ENCODE measurements at regions not wholly inside any gene's neighbourhood (a gene's known extent, or its start where the extent isn't known, plus 50 kb on each side); places are given as distances from the start of the nearest gene placed in this dataset.

DNA sequence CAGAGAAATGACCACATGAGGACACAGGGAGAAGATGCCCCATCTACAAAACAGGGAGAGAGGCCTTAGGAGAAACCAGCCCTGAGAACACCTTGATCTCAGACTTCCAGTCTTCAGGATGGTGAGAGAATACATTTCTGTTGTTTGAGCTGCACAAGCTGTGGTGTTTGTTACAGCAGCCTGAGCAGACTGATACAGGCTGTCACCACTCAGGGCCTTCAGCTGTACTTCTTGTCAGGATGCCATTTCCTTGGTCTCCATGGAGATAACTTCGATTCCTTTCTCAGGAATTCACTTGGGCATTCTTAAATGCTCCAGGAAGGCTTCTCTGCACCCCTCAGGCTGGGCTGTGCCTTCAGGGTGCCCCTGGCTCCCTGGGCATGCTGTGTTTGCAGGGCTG lies 85.7 kb upstream of the IGFBP3 start:
- H3K9me3 ChIP-seq: peaks cover 0 to 20% (median 0%) of the 10 kb centered on the region in 4 donors
- WGBS, 2 donors: 44 to 63% methylated on average over 1 of the region's 1 CpG
- no peaks in the 10 kb centered on the region for H3K4me1 ChIP-seq
- H3K4me3 ChIP-seq: no peak overlapping the region
- H3K27ac ChIP-seq: no peak overlapping the region
- H3K27me3 ChIP-seq: no peaks in the 10 kb centered on the region
- TF ChIP-seq POLR2A (IDR thresholded peaks at IDR 0.05): no peak
- no peak for DNase-seq (ENCODE audit: low spot score in 2 of 2)
- no peaks in the 10 kb centered on the region for H3K36me3 ChIP-seq

DNA sequence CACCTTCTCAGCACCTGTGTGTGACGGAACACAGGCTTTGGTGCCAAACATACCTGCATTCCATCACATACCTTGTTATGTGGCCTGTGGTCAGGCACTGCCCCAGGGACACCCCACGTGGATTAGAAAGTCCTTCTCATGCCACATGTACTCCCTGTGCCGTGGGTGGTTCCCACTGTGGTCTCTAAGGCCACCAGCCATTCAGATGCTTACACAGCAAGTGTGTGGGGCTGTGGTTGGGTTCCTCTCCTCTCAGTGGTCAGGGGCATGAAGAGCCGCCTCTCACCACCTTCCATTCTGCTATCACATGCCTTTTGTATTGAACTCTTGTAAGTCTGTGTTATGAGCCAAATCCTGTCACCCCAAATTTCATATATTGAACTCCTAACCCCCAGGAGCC lies 85.1 kb upstream of the IGFBP3 start:
- Histone ChIP-seq H3K27ac (no peak overlapping the region), H3K9me3 (peaks cover 0 to 20% (median 0%) of the 10 kb centered on the region in 4 donors), H3K36me3 (no peaks in the 10 kb centered on the region), H3K27me3 (no peaks in the 10 kb centered on the region), H3K4me3 (no peak overlapping the region), H3K4me1 (no peaks in the 10 kb centered on the region)
- 83 to 95% methylated on average over 3 to 4 of the region's 4 CpGs for WGBS, 2 donors
- DNase-seq (ENCODE audit: low spot score in 2 of 2): no peak
- TF ChIP-seq, protein P1, sequence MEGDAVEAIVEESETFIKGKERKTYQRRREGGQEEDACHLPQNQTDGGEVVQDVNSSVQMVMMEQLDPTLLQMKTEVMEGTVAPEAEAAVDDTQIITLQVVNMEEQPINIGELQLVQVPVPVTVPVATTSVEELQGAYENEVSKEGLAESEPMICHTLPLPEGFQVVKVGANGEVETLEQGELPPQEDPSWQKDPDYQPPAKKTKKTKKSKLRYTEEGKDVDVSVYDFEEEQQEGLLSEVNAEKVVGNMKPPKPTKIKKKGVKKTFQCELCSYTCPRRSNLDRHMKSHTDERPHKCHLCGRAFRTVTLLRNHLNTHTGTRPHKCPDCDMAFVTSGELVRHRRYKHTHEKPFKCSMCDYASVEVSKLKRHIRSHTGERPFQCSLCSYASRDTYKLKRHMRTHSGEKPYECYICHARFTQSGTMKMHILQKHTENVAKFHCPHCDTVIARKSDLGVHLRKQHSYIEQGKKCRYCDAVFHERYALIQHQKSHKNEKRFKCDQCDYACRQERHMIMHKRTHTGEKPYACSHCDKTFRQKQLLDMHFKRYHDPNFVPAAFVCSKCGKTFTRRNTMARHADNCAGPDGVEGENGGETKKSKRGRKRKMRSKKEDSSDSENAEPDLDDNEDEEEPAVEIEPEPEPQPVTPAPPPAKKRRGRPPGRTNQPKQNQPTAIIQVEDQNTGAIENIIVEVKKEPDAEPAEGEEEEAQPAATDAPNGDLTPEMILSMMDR (IDR thresholded peaks at IDR 0.05): no peak
- TF ChIP-seq EP300 (IDR thresholded peaks at IDR 0.05) (no peak), POLR2A (IDR thresholded peaks at IDR 0.05) (no peak)

DNA sequence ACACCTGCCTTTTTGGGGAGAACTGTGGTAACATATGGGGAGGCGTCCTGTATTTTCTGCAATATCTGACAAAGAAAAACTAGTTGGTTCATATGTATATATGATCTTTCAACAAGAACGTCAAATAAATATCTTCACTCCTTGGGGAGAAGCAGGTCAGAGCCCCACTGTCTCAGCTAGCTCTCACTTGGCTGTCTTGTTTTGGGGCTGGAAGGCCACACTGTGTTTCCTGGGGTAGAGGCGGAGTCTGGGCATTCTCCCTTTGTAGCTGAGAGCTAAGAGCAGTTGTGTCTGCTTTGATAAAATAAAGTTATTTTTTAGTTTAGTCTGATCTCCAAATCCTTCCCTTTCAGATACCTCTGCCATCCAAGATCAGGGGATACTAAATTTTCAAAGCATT lies 83.9 kb upstream of the IGFBP3 start:
- H3K36me3 ChIP-seq: no peaks in the 10 kb centered on the region
- no peak overlapping the region for H3K27ac ChIP-seq
- no peaks in the 10 kb centered on the region for H3K27me3 ChIP-seq
- WGBS, 2 donors: 81 to 85% methylated on average over 3 of the region's 3 CpGs
- no peak for DNase-seq (ENCODE audit: low spot score in 2 of 2)
- TF ChIP-seq POLR2A (IDR thresholded peaks at IDR 0.05) (no peak), EP300 (IDR thresholded peaks at IDR 0.05) (no peak)
- TF ChIP-seq, protein P1 (IDR thresholded peaks at IDR 0.05): no peak
- no peaks in the 10 kb centered on the region for H3K4me1 ChIP-seq
- H3K4me3 ChIP-seq: no peak overlapping the region
- H3K9me3 ChIP-seq: peaks cover 0 to 20% (median 0%) of the 10 kb centered on the region in 4 donors

DNA sequence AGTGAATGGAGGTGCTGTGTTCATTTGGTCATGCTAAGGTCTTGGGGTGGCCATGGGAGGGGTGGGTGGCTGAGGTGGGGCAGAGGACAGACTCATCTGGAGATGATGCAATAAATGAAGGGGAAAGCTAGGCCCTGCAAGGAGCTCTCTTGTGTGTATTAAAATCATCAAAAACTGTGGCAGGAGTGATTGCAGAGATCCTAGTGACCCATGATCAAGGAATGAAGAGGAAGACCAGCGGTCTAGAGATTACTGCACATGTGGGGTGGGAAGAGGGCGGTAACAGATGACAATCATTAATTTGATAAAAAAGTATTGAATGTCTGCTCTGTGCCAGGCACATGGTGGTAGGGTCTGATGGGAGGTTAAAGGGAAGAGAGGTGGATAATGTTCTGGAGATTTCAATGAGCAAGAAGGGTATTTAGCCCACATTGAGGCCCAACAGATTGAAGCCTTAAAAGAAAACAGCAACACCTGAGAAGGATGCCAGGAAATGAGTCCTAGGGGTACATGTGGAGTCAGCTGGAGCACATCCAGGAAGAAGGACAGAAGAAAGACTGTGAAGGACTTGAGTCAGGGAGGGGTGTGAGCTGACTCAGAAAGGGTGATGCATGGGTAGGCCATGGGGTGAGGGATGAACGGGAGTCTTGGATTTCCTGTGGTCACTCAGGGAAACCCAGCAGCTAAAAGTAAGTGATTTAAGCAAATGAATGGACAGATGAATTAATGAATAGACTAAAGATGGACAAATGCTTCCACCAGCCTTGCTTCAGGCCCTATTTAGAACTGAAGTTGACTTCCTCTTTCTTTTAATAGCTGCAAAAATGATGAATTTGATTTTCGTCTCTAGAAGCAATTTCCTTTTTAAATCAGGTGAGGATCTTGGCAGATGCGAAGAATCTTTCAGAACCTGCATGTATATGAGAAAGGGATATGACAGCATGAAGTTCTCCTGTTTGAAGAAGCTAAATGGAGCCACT lies 83.1 kb upstream of the IGFBP3 start:
- no peak for DNase-seq (ENCODE audit: low spot score in 2 of 2)
- TF ChIP-seq, protein P1 (IDR thresholded peaks at IDR 0.05): no peak
- no peak for TF ChIP-seq POLR2A (IDR thresholded peaks at IDR 0.05)
- TF ChIP-seq EP300 (IDR thresholded peaks at IDR 0.05): no peak
- no peak overlapping the region for H3K4me3 ChIP-seq
- no peak overlapping the region for H3K27ac ChIP-seq
- no peaks in the 10 kb centered on the region for H3K36me3 ChIP-seq
- no peaks in the 10 kb centered on the region for H3K4me1 ChIP-seq
- 63 to 64% methylated on average over 5 of the region's 5 CpGs for WGBS, 2 donors
- H3K9me3 ChIP-seq: peaks cover 0 to 20% (median 0%) of the 10 kb centered on the region in 4 donors
- H3K27me3 ChIP-seq: no peaks in the 10 kb centered on the region

DNA sequence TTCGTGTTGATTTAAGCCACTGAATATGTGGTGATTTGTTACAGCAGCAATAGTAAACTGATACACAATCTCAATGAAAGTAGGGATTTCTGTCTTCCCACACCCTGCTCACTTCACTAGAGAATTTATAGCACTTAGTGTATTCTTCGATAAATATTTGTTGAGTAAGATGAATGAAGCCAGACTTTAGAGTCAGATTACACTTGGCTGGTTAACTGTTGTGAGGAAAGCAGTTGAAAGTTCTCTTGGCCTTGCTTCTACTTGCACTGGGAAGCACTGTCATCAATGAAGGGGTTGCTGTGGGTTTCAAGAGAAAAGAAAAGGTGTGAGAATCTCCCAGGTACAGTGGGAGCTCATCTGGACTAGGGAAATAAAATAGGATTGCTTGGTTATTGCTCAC lies 82.1 kb upstream of the IGFBP3 start:
- DNase-seq (ENCODE audit: low spot score in 2 of 2): no peak
- no peaks in the 10 kb centered on the region for H3K36me3 ChIP-seq
- no peak overlapping the region for H3K4me3 ChIP-seq
- WGBS, 2 donors: 89 to 91% methylated on average over 2 of the region's 2 CpGs
- H3K4me1 ChIP-seq: no peaks in the 10 kb centered on the region
- no peak for TF ChIP-seq EP300 (IDR thresholded peaks at IDR 0.05)
- TF ChIP-seq, protein P1 (IDR thresholded peaks at IDR 0.05): no peak
- TF ChIP-seq POLR2A (IDR thresholded peaks at IDR 0.05): no peak
- H3K27me3 ChIP-seq: no peaks in the 10 kb centered on the region
- H3K9me3 ChIP-seq: peaks cover 0 to 20% (median 0%) of the 10 kb centered on the region in 4 donors
- no peak overlapping the region for H3K27ac ChIP-seq
